GM18867 (cell line): ENCODE measurements at regions not wholly inside any gene's neighbourhood (a gene's known extent, or its start where the extent isn't known, plus 50 kb on each side); places are given as distances from the start of the nearest gene placed in this dataset.
"Not testable (repeated sequence)": the region's sequence is repeated elsewhere in the genome, so short reads cannot be mapped to it uniquely, and the experiment has no call there.

ENCODE experiments used
- ATAC-seq: cut with Tn5 transposase; IDR thresholded peaks from one replicate; pipeline ENCODE4 v1.9.1; 2021; ENCODE audit warnings: mild to moderate bottlenecking, moderate library complexity; ENCODE audit not compliant: unreplicated experiment

- ATAC-seq: no peak
These were observed 50.9 kb upstream of the PTPDC1 start for GRCh38 chr9:94033383-94033782.

DNA sequence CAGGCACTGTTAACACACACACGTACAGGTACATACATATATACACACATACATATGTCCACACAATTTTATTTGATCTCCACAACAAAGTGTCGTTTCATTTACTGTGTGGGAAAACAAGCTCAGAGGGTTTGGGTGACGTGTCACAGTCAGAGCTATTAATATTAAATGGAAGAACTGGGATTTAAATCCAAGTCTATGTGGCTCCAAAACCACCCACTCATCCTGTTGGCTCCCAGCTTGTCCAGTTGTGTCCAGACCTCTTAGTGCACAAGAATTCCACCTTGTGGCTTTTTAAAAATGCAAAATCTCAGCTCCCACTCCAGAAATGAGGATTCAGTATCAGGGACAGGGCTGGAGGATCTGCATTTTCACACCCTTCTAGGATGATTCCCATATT, 52.3 kb upstream of the PTPDC1 start:
- ATAC-seq: no peak

GRCh38 chr9:94031380-94031779, 52.9 kb upstream of the PTPDC1 start:
- ATAC-seq: no peak

DNA sequence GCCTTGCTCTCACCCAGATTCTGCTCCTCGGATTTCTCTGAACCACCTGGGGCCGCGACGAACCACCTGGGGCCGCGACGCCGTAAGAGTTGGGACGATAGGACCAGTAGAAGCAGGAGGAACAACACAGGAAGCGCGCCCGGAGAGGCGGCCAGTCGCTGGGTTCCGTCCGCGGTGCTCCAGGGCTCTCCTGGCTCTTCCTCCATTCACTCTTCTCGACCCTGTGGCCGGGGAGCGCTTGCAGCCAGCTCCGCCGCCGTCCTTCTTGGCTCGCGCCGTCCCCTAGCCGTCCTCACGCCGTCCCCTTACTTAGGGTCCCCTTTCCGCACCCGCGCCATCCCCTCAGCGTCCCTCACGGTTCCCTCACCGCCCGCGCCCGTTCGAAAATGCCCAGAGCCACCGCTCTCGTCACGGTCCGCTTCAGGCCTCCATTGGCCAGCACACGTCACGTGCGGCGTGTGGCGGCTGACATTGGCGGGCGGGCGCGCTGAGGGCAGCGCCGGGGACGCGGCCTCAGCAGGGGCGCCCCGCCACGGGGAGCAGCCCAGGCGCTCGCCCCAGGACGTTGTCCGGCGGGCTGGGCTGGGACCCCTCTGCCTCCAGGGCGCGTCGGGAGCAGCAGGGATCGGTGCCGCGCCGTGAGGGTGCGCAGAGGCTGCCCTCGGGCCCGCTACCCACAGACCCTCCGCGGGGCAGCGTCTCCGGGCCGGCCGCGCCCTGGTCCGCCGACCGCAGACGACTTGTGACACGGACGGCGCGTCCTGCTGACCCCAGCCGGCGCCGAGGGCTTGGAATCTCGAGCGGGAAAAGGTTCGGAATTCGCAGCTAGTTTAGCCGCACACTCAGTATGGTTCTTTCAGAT, 53.7 kb upstream of the PTPDC1 start:
- ATAC-seq: peak; percentile 99

GRCh38 chr9:94029932-94030317, 54.3 kb upstream of the PTPDC1 start:
- ATAC-seq: no peak

DNA sequence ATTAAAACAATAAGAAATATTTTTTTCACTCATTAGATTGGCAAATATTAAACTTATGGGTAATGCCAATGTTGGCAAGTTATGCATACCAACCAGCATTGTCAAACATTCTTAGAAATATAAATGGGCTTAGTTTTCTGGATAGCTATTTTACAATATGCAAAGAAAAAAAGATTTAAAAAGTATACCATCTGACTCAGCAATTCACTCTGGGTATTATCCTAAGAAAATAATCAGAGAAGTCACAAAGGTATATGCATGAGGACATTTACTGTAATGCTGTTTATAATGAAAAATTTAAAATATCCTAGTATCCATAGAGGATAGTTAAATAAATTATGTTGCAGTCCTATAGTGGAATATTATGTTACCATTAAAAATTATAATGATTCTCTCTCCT, 57.4 kb upstream of the PTPDC1 start:
- ATAC-seq: no peak

GRCh38 chr9:94022476-94022875, 61.8 kb upstream of the PTPDC1 start:
- ATAC-seq: not testable (repeated sequence)

- ATAC-seq: not testable (repeated sequence)
These were observed 63.4 kb upstream of the PTPDC1 start for GRCh38 chr9:94020836-94021235.

DNA sequence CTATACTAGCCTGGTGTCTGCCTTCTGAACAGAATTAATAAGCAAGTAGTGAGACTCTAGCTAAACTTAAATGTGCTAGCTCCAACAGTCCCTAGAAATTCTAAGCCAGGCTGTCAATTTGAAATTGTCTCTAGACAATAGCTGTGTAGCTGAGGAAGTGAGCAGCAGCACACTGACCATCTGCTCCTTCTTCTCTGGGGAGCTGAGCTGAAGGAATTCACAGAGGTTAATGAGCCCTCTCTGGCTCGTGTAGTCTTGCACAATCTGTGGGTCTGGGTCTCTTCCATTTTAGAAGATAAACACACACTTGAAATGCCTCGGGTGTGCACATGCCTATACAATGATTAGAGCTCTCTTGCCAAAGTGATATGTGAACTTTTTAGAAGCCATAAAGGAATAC, 63.5 kb upstream of the BARX1 start:
- ATAC-seq: no peak

- no peak for ATAC-seq
These were observed 62.9 kb upstream of the BARX1 start for GRCh38 chr9:94017939-94018531.

DNA sequence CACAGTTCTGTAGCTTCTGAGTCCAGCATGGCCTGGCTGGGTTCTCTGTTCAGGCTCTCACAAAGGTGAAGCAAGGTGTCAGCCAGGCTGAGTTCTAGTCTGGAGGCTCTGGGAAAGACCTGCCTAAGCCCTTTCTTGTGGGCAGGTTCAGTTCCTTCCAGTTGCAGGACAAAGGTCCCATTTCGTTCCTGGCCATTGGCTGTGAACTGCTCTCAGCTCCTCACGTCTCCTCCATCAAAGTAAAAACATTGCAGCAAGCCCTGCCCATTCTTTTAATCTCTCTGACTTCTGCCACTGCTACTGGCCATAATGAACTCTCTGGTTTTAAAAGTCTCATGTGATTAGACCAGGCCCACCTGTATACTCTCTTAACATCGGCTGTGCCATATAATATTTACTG, 61.6 kb upstream of the BARX1 start:
- no peak for ATAC-seq

DNA sequence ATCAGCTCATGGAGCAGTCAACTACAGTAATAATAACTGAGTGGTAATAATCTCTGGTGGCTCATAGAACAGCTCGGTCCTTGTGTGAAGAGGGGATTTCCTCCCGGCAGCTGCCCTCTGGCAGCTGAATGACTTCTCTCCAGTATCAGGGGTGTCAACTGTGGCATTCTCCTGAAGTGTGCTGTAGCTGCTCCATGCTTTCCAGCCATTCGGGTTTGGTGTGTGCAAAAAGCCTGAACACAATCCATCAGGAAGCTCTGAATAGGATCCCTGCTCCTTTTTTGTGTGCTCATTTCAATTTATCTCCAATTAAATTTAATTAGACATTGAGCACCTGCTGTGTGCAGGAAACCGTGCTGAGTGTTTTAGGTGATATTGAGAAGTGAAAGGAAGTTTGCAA, 59.8 kb upstream of the BARX1 start:
- ATAC-seq: no peak

DNA sequence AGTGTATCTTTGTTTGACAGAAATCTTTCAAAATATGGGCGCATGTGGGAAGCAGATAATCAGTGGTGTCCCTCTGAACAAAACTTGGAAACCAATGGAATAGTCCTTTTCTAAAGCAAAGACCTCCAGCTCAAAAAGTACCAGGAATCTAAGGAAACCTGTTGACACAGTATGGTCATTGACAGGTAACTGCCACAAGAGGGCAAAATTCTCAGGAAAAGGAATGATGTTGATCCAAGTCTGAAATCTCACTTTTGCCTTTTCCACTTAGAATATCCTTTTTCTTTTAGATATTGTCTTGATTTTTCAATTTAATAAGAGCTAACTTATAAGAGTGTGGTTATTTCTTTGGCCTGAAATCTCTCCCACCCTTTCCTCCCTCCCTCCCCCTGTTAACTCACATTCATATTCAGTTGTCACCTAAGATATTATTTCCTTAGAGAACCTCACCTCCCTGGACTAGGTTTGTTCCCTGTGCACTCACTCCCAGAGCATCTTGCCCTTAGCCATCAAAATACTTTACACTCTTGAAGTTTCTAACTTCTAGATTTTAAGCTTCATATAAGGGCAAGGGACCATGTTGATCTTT, 59.0 kb upstream of the BARX1 start:
- ATAC-seq: no peak

- ATAC-seq: no peak
These were observed 55.9 kb upstream of the BARX1 start for GRCh38 chr9:94010980-94011533.

- ATAC-seq: no peak
These were observed 50.2 kb upstream of the BARX1 start for GRCh38 chr9:94005272-94005901.
